Pulmonary artery endothelial cell (primary cell): ENCODE measurements at regions not wholly inside any gene's neighbourhood (a gene's known extent, or its start where the extent isn't known, plus 50 kb on each side); places are given as distances from the start of the nearest gene placed in this dataset.

Experiments used
- DNase-seq: peaks from one replicate; pipeline ENCODE4 v3.0.0-alpha.2; 2011; ENCODE audit warnings: low read depth, low spot score

DNA sequence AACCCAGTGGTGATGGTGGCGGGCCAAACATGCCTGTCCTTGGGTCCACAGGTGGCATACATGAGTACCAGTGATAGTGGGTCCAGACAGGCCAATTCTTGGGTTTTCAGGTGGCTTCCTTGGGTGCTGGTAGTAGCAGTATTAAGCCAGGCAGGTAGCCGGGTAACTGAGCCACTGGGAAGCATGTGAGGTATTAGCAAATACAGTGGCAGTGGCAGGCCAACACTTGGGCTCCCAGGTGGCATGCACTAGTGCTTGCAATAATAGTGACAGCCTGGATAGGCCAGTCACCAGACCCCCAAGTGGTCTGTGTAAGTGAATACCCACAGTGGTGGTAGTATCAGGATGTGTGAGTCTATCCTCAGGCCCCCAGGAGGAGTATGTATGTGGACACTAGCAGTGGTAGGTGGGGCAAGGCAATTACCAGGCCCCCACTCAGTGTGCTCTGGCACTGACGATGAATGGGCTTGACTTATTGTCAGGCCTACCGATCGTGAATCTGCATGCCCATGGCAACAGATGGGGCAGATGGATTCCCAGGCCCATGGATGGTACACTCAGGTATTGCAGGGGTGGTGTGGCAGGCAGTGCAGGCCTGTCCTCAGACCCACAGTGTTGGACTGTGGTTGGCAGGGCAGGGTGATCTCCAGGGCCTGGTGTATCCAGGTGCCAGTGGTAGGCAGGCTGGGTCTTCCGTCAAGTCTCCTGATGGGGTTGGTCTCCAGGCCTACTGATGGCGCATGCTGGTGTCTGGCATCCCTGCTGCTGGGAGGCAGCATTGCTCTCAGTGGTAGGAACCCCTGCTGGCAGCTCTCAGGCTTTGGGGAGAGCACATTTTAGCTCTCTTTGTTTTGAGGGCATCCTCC lies 840.7 kb downstream of the FAM181B start:
- DNase-seq: no peak

GRCh38 chr11:81888391-81888790 lies 845.3 kb downstream of the FAM181B start:
- no peak for DNase-seq

GRCh38 chr11:81887671-81888070 lies 846.0 kb downstream of the FAM181B start:
- DNase-seq: no peak

- no peak for DNase-seq
Observed at GRCh38 chr11:81886406-81887075, 847.1 kb downstream of the FAM181B start.

GRCh38 chr11:81874635-81875034 lies 859.0 kb downstream of the FAM181B start:
- no peak for DNase-seq

DNA sequence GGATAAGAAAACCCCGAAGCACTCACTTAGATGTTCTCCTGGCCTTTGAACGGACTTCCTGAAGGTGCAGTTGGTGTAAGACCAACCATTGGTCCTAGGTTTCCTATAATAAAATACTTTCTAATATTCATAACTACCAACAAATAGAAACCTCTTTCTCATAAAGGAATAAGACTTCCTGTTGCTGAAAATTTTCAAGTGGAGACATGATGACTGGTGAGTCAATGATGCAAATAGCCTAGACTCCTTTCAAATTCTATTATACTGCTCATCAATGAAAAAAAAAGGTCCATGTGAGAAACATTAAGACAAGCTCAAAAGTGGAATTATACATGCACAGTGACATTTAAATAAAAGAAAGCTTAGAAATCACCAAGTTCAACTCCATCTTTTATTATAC lies 862.8 kb downstream of the FAM181B start:
- no peak for DNase-seq

GRCh38 chr11:81870066-81870412 lies 863.6 kb downstream of the FAM181B start:
- DNase-seq: no peak

GRCh38 chr11:81869351-81870065 lies 864.2 kb downstream of the FAM181B start:
- no peak for DNase-seq

GRCh38 chr11:81866896-81867295 lies 866.8 kb downstream of the FAM181B start:
- no peak for DNase-seq

DNA sequence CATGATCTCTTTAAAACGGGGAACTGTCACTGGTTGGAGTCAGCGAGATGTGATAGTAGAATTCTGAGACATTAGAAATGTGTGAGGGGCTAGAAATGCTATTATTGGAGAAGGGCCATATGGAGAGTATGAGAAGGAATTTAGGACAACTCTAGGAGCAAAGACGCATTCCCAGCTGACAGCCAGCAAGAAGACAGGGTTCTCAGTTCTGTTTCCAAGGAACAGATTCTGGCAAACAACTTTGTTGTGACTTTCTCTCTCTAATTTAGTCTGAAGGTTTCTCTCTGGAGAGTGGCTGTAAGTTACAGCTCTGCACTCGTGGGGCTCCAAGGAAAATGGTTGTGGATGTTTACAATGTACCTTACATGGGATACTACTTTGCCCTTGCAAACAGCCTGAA lies 876.3 kb downstream of the FAM181B start:
- no peak for DNase-seq

GRCh38 chr11:81853791-81854190 lies 879.9 kb downstream of the FAM181B start:
- DNase-seq: no peak

DNA sequence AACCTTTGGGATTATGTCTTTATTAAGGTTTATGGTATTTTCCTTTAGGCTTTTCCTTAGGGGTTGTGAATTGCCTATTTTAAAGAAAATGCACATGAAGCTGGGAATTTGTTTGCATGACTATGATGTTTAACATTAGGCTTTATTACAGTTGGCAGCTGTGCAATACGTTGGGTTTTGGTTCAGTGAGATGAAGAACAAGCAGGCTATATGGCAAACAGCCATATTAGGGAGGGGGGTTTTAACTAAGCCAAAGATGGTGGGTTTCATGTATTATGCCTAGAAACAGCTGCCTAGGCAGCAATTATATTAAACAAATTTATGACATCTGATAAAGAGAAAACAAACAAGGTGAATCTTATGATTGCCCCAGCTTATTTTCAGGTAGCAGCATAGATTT lies 880.8 kb downstream of the FAM181B start:
- DNase-seq: no peak

DNA sequence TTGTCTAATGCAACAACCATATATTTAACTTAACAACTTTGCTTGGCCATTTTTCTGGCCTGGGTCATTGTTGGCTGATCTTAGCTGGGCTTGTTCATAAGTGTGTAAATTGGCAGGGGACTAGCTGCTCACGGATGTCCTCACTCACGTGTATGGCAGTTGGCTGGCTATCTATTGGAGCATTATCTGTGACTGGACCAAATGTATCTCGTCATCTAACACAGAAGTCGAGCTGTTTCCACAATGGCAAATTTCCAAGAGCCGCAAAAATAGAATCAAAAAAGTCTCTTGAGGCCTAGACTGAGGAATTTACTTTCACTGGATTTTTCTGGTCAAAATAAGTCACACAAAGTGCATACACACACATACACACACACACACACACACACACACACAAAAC lies 893.3 kb downstream of the FAM181B start:
- DNase-seq: no peak

GRCh38 chr11:81839976-81840375 lies 893.7 kb downstream of the FAM181B start:
- DNase-seq: no peak

DNA sequence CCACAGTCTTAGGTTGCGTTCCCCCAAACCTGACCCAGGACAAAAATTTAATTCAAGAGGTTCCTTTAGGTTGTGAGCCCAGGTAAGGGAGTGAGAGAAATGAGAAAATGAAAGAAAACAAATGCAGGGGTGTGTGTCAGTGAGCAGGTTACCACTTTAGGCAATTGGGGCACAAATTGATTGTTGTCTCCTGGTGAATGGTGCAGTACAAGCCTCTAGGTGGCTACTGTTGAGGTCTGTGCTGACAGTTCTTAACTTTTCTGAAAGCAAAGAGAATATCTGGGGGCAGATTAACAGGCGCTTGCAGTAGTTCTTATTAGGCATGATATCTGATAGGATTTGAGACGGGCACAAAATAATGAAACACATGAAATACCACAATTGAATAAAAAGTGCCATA lies 894.6 kb downstream of the FAM181B start:
- no peak for DNase-seq

DNA sequence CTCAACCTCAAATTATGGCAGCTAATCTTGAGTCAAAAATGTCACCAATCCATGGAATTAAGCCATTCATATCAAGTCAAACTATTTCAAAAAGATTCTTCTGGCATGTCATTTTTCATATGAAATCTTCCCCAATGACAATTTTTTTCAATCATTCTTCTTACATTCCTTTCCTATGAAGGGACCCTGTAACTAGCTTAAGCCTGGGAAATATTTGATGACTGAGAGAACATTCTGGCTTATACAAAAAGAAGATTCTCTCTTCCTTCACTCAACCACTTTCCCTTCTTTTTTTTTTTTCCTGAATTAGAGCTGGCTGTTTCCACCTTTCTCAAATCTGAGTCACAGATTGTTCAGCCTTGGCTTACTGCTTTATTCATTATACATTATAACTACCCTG lies 903.7 kb downstream of the FAM181B start:
- DNase-seq: no peak

DNA sequence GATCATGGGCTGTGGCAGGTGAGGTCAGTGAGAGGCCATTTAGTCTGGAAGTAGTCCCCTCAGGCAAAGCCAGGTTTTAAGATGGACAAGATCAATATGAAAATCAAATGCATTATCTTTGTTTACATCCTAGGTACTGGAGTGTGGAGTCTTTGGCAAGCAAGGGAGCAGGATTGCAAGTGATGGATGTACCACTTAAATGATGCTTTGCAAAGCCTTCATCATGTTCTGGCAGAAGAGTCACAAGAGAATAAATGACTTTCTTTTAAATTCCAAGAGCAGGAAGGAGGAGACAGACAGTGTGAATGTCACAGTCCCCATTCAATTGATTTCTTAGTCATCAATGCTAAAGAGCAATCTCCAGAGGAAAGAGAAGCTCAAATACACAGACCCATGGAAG lies 908.3 kb downstream of the FAM181B start:
- no peak for DNase-seq

DNA sequence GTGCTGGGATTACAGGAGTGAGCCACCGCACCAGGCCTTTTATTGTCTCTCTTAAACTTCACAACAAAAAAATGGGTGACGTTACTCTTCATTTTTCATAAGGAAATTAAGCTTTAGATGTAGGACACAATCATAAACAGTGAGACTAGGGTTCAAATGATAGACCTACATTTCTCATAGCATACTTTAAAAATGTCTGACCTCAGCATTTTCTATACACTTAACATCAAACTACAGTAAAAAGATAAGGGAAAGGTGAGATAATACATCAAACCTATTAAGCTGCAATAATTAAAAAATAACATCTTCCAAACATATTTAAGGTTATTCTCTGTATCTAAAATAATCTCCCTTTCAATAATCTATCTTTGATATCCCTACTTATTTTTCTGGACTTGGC lies 914.2 kb downstream of the FAM181B start:
- no peak for DNase-seq

DNA sequence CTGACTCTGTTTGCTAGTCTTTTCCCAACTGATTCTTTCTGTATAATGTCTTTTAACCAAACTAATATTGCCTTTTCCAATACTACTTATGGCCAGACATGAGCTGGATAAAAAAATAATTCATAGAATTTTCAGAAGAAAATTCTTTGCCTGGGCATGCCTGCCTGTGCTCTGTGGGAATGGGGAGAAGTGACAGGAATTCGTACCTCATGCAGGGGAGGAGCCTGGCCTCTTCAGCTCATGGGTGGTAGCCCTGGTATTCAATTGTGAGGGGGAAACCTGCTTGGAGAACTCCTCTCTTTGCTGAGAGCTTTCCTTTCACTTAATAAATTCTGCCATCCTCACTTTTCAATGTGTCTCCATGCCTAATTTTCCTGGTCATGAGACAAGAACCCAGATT lies 928.8 kb downstream of the FAM181B start:
- no peak for DNase-seq

GRCh38 chr11:81802591-81802990 lies 931.1 kb downstream of the FAM181B start:
- no peak for DNase-seq

DNA sequence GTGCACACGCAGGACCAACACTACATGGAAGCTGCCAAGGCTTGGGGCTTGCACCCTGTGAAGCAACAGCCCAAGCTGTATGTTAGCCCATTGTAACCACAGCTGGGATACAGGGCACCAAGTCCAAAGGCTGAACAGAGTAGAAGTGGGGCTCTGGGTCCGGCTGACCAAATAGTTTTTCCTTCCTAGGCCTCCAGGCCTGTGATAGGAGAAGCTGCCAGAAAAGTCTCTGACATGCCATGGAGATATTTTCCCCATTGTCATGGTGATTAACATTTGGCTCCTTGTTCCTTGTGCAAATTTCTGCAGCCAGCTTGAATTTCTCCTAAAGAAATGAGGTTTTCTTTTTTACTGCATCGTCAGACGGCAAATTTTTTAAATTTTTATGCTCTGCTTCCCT lies 941.2 kb downstream of the FAM181B start:
- no peak for DNase-seq

GRCh38 chr11:81787584-81788049 lies 946.0 kb downstream of the FAM181B start:
- DNase-seq: no peak
